ENCODE measurements at regions not wholly inside any gene's neighbourhood (a gene's known extent, or its start where the extent isn't known, plus 50 kb on each side); places are given as distances from the start of the nearest gene placed in this dataset.

DNA sequence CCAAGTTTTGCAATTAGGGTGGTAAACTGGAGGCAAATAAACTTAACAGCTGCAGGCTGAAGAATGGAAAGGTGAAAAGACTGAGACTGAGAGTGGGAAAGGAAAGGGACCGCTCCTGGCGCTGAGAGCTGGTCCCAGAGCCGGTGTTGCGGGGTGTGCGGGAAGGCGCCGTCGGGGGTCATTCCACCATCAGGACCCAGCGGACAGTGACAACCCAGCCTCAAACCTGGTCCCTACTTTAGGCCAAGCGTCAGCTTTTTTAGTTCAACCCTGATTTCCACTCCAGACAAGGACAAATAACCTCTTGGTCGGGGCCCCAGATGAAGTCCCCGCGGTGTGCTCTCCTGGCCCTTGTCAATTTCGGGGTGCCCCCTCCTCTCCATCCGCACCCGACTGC lies 145.8 kb upstream of the ETS2 start:
- DNase-seq (ENCODE audit: low read depth): no peak

DNA sequence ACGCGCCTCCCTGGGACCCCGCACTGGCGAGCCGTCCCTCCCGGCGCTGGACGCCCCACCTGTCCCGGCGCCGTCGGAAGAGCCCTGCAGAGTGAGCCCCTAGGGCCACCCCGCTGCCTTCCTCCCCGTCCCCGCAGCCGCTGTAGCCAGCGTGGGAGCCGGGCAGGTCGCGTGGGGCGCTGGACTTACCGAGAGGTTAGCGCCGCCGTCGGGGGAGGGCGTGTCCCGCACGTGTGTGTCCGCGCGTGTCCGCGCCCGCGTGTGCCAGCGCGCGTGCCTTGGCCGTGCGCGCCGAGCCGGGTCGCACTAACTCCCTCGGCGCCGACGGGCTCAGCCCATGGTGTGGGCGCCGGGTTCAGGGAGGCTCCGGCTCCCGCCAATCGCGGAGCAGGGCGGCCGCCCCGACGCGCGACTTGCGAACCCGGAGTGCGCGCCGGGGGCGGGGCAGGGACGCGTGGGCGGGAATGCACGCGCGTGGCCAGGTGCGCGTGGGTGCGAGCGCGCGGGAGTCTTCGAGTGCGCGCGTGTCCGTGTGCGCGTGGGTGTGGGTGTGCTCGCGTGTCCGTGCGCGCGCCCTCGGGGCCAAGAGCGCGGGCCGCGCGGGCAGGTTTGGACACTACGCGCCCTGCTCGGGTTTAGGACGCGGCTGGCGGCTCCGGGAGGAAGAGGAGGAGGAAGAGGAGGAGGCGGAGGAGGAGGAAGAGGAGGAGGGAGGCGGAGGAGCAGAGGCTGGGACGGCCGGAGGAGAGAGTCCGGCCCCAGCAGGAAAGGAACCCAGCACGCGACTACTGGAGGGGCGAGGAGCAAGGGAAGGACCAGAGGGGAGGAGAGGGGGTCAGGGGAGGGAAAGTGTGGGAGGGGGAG lies 145.2 kb upstream of the ETS2 start:
- no peak for DNase-seq (ENCODE audit: low read depth)

DNA sequence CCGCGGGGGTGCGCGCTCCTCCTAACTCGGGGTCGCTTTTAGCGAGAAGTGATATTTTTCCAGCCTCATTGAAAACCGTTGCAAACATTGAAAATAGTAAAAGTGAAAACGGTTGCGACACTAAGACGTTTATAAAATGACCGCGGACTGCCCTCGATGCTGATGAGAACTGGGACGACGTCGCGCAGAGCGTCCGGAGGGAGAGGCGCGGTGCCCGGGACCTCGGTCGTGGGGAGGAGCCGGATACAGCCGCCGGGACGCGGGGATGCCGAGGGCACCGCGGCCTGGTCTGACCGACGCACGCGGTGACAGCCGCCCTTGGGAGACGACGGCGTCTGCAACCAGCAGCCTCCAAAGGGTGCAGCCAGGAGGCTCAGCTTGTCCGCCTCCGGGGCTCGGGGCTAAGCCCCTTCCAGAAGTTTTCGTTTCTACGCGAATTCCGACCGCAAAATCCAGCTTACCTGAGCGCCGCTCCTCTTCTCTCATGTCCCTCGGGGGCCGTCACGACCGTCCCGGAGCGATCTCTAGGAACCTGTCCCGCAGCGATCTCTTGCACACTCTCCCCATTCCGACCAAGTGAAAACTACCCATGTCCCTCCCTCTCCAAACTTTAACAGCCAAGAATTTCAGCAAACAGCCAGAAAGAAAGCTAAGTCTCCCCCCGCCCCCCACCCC lies 144.4 kb upstream of the ETS2 start:
- DNase-seq (ENCODE audit: low read depth): no peak

DNA sequence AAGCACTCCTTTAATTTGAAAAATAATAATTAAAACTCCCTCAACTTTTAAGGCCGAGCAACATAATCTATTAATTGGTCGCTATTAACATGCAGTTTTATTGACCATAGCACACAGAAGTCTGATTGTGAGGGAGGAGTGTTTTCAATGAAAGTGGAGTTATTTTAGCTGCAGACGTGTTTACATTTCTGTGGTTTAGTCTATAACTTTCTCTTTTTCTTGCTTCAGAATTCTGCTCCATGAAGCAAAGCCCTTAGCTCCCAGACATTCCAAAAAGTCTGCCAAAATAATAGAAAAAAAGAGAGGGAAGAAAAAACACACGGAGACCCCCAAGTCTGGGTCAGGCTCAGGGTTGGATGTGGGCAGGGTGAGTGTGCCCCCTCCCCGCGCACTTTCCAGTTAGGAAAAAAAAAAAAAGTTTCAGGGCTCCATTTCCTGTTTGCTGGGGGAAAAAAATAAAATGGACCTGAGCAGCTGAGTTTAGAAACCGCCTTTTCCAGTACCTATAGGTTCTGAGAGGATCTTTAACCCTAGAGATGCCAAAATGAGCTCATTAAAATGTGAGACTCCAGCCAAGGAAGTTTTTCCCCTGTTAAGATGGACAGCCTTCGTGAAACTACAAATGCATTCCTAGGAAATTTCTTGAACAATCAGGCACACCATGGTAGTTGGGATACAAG lies 143.7 kb upstream of the ETS2 start:
- no peak for DNase-seq (ENCODE audit: low read depth)

DNA sequence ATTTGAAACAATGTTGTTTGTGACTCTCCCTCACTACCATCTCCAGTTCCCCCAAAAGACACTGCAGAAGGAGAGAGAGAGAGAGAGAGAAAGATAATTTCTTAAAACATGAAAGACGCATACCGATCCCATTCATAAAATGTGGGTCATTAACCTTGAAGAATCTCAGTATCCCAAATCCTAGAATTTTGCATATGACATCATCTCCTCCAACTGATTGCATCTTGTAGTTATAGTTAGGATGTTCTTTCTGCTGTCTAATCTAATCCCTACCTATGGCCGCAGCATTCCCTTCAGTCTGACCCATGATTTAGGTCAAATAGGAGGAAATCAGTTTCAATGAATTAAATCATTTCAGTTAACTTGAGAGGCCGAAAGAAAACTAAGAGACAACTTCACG lies 142.4 kb upstream of the ETS2 start:
- DNase-seq (ENCODE audit: low read depth): no peak

DNA sequence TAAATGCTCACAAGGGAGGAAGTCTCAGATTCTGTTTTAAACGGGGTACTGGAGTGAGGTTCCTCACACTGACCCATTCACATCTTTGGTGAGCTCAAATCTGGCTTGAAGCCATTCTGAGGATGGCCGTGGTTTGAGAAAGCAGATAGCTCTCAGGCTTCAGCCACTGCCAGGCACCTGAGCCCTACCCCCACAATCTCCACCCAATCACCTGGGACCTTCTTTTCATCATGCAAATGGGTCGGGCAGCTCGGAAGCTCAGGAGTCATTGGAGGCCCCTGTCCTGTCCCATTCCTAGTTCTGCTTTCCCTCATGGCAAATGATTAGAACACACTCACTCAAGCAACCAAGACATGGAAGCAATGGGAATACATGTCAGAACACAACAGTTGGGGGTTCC lies 141.4 kb upstream of the ETS2 start:
- no peak for DNase-seq (ENCODE audit: low read depth)

DNA sequence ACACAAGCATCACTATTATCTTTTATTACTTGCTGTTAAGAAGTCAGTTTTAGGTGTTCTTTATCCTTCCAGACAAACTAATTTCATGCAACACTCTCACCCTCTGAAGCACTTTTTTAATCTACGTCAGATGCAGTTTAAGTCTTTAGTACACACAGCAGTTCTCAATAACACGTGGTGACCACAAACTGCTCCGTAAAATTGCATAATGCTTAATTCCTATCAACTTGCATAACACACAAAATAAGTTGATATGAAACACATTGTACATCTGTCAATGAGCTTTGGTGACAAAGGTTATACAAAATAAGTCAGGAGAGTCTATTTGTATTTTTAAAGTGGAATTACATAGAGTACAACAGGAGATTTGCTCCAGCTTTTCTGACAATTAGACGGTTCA lies 140.9 kb upstream of the ETS2 start:
- DNase-seq (ENCODE audit: low read depth): no peak

DNA sequence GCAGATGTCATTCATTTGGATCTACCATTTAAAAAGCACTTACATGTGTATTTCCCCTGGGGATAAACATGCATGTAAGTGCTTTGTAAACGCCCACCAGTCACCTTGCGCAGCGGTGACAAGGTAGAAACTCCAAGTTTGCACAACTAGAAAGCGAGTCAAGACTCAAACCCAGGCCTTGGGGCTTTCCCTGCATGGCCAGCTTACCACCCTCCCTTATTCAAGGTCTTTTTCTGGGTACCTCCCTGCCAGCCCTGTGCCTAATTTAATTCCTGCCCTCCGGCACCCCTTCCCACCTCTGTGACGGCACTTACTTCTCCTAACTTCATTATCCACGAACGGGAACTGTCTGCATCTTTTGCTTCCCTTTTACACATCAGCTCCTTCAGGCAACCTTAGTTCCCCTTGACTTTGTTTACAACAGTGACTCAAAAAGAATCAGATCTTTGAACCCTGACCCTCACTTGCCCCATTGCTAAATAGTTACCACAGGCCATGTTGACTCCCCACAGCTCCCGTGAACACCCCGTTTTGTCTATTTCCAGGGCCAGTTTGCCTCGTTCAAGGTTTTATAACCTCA lies 138.3 kb upstream of the ETS2 start:
- no peak for DNase-seq (ENCODE audit: low read depth)

DNA sequence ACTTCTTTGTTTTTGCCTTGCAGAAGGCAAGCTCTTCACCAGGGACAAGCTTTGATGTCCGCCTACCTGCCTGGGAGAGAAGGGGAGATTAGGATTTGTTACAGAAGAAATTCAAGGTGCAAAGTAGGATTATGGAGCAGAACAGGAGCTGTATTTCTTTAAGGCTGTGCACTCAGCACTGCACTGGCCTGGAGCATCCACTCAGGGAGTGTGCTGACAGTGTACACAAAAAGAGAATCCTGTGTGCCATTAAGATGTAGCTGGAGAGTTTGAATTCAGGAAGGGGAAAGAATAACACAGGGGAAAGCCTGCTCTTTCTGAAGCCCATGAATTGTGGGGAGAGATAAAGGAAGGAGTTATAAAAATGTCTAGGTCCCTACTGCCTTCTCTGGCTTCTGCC lies 137.7 kb upstream of the ETS2 start:
- DNase-seq (ENCODE audit: low read depth): no peak

DNA sequence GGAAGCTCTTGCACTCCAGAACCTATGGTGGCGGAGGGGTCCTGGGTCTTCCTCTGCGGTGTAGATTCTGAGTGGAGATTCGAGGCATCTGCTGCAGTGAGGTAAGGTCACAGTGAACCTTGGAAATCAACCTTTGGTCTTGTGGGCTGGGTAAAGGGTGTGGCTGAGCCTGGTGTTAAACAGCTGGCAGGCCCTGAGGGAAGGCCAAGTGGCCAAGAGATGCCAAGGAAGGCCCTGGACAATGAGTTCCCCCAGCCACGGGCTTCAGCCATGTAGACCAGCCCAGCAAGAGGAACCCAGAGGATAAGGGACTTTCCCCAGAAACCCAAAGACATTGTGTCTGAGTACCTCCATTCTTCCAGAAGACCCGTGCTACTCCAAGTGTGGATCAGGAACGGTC lies 137.2 kb upstream of the ETS2 start:
- no peak for DNase-seq (ENCODE audit: low read depth)

DNA sequence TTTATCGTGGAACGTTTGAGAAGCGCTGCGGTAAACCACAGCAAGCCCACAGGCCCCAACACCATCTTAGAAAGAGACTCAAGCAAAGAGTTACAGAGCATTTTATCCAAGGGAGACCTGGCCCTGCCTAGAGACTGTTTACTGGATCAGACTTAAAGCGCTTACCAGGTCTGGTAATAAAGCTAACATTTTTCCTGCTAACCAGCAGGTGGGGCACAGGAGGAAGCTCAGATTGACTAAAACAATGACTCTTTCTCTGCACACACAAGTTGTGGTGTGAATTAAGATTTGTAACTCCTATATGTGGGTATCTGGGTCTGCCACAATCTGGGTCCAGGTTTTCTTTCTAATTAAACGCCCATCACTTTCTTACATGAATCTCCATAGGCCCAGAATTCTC lies 136.5 kb upstream of the ETS2 start:
- no peak for DNase-seq (ENCODE audit: low read depth)

DNA sequence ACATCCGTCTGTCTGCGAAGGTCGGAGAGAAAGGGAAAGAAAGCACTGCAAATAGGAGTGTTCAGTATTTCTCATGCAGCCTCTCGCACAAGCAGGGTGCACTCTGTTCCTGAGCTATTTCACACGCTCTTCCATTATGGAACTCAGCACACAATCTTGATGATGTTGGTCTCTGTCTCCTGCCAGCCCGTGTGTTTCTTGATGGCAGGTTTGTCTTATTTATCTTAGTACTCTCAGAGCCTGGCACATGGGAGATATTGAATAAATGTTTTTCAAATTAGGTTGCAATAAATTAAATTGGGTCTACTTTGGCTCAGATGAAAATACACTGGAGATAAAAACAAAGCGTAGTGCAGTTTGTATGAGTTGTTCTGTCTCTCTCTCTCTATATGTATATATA lies 134.9 kb upstream of the ETS2 start:
- DNase-seq (ENCODE audit: low read depth): no peak

DNA sequence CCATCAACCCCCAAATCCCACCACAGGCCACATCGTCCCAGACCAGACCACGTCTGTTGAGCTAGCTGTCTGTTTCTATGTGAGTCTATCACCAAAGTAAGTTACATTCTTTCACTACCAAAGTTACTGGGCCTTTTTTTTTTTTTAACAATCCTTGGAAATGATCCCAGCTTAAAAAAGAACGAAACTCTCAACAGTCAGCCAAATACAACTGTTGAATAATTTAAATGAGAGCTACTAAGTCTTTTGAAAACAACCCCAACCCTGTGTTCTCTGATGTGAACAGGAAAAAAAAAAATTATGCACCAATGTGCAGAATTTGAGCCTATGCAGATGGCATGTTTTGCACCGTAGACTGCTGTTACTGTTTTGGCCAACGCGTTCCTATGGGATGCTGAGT lies 134.0 kb upstream of the ETS2 start:
- DNase-seq (ENCODE audit: low read depth): no peak

DNA sequence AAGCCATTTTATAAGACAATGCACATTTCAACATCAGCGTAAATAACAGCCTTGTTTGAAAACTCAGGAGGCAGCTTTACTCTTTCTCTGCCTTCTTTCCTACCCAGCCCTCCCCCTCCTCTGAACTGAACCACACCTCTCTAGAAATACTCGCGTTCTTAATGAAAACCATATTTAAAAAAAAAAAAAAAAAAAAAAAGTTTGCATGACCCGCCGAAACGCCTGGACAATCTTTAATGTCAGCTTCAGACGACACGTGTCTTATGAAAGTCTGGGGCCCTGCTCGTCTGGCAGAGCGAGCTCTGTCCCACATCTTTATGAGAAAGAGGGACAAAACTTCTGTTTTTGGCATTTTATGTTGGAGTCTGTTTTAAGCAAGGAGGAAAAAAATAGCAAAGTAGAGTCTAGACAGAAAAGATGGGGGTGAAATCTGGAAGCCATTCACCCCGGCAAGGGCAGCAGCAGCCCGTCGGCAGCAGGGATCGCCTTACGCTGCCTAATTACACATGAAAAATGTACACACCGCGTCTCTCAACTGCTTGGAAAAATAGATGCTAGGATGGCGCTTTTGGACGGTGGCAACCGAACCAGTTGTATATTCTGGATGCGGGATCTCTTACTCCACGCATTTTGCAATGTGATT lies 130.4 kb upstream of the ETS2 start:
- DNase-seq (ENCODE audit: low read depth): no peak

DNA sequence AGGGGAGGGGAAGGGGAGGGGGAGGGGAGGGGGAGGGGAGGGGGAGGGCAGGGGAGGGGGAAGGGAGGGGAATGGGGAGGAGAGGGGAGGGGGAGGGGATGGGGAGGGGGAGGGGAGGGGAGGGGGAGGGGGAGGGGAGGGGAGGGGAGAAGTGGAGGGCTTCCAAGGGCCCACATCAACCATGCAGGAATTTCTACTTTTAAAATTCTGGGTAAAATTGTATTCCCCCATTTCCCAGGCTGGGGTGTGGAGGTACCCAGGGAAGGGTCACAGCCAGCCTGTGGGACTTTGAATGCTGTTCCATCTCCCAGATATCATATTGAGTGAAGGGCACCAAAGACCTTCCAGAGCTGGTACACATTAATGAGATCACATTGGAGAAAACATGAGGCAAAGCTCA lies 126.9 kb upstream of the ETS2 start:
- no peak for DNase-seq (ENCODE audit: low read depth)

DNA sequence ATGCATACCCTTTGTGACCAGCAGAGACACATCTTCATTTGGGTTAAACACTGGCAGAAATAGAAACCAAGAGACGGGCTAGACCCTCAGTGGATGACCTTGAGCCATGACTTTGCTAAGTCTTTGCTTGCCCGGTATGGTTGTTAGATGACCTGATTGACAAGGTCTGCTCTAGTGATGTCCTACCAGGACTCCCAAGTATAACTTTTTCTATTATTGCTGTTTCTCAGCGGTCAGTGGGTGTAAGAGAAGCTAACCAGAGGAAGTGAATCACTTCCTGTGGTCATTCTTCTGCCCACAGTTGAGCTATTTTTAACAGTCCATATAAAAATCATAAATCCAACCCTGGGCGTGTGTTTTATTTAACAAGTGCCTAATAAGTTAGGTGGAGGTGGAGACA lies 126.2 kb upstream of the ETS2 start:
- DNase-seq (ENCODE audit: low read depth): no peak

DNA sequence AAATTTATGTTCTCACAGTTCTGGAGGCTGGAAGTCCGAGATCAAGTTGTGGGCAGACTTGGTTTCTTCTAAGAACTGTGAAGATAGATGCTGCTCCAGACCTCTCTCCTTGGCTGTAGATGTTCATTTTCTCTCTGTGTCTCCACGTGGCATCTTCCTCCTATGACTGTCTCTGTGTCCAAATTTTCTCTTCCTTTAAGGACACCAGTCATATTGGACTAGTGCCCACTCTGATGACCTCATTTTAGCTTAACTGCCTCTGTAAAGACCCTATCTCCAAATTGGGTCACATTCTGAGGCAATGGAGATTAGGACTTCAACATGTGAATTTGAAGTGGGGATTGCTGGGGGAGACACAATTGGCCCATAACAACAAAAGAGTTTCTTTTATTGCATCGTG lies 125.3 kb upstream of the ETS2 start:
- no peak for DNase-seq (ENCODE audit: low read depth)

DNA sequence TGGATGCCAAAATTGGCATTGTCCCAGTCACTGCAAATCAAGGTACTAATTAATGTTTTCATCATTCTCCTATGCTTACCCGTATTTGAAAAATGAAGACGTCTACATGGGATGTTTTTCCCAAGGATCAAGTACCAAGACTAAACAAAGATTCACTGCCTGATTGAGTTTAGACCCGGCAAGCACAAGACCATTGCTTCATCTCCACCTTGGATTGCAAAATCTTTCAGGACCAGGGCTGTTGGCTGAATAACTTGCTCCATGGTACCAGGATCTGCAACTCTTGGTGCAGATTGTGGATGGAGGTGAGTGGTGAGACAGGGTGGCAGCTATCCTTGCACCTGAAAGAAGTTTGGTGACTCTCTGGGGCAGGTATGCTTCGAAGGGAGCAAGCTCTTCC lies 122.5 kb upstream of the ETS2 start:
- DNase-seq (ENCODE audit: low read depth): no peak

DNA sequence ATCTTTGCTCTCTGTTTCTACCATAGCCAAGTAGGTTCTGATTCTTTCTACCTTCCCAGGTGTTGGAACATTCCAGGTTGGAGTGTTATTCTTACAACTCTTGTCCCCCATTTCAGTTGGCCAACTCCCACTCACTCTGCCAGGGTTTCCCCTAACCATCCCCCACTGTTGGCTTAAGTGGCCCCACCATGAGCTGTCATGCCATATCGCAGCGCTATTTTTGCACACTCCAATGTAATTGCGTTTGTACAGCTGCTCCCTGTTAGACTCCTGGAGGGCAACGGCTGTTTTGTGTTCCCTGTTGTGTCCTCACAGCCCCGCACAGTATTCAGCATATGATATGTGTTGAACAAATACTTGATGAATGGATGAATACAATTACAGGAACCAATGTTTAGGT lies 117.7 kb upstream of the ETS2 start:
- DNase-seq (ENCODE audit: low read depth): no peak

DNA sequence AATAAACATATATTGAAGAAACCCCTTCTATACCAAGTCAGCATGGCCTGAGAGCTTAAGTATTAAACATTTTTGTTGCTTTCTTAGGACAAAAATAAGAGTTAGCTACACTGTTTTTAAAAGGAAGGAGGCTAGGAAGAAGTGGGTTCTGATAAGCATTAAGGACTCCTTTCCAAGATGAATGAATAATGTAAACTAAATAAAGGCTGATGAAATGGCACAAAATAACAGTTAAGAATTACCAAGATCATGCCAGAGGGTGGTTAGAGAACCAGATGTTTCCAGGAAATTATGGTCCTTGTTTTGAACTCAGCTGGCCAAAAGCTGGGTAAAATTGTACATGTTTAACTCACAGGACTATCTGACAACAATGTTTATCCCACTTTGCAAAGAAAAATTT lies 114.1 kb upstream of the ETS2 start:
- DNase-seq (ENCODE audit: low read depth): no peak

DNA sequence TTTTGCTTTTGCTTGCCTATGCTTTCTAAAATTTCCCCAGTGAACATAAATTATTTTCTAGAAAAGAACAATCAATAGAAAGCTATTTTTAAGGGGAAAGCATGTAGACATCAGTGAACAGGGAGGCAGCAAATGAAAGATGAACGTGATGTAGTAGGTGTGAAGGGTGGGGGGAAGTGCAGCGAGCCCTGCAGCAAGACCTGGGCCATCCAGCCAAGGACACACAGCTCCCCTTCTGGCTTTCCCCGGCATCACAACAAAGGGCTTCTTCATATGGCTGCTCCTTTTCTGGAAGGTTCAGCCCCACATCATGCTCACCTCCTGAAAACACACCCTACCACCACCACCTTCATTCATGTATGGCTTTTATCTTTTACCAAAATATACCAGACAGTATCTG lies 109.2 kb upstream of the ETS2 start:
- no peak for DNase-seq (ENCODE audit: low read depth)

DNA sequence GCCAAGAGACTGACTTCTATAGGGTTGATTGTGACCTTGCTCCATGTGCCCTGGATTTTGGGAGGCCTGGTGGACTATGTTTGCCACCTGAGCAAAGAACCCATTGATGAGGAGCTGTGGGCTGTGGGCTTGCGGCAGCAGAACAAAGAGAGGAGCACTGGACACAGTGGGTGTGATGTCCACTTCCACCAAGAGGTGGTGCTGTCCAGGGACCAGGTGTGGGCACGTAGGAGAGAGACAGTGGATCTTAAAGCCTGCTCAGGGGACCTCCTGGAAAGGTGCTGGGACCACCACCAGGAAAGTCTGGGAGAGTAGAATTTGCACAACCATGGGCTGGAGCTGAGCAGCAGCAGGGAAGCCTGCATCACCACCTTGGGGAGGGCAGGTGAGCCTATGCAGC lies 106.7 kb upstream of the ETS2 start:
- DNase-seq (ENCODE audit: low read depth): no peak

DNA sequence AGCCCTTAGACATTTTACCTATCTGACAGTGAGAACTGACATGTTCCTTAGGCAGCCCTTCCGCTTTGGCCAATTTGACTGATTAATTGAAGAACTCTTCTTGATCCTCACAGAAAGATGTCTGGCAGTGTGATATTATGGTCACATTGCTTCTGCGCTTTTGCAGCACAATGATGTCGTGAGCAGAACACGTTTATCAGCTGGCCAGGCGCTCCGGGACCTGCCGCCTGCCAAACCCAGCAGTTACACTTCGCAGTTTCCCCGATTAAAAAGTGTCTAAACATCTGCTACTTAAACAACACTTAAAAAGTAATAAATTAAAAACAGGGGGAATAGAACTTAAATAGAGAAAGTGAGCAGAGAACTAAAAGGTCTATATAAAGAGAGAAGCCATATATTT lies 103.5 kb upstream of the ETS2 start:
- no peak for DNase-seq (ENCODE audit: low read depth)
